Suprapubic skin (tissue), 2 donors: ENCODE measurements at regions not wholly inside any gene's neighbourhood (a gene's known extent, or its start where the extent isn't known, plus 50 kb on each side); places are given as distances from the start of the nearest gene placed in this dataset.

ENCODE experiments used
- EP300 ChIP-seq: sonication (generic); formaldehyde crosslinking; IDR thresholded peaks from one replicate; pipeline ENCODE4 v1.6.1; 2017; ENCODE audit warnings: antibody characterized with exemption
- POLR2A ChIP-seq, 2 donors: fragments of 450-650 bp; IDR thresholded peaks; one replicate each; pipeline ENCODE4 v1.6.1; 2017; ENCODE audit warnings: antibody characterized with exemption in 2 of 2, mild to moderate bottlenecking in 2 of 2, moderate library complexity in 2 of 2

GRCh38 chr14:103198131-103199105 lies 75.2 kb downstream of the TNFAIP2 start:
- TF ChIP-seq POLR2A (IDR thresholded peaks at IDR 0.05) (no peak), EP300 (no peak)
